SU-DHL-6 (cell line): ENCODE measurements at regions not wholly inside any gene's neighbourhood (a gene's known extent, or its start where the extent isn't known, plus 50 kb on each side); places are given as distances from the start of the nearest gene placed in this dataset.

Experiments
- EZH2phosphoT487 ChIP-seq: fragments of 200-600 bp; sonication (generic), shearing (Covaris generic); conservative IDR thresholded peaks from 2 replicates; pipeline ENCODE4 v1.6.1; 2018; ENCODE audit warnings: mild to moderate bottlenecking, antibody characterized with exemption, low read length, moderate library complexity, mixed read lengths
- TF ChIP-seq, protein P1 (sequence below): fragments of 200-600 bp; sonication (generic); IDR thresholded peaks from one replicate; pipeline ENCODE4 v1.5.1; 2017; ENCODE audit warnings: antibody characterized with exemption, mild to moderate bottlenecking, low read length, moderate library complexity; ENCODE audit not compliant: insufficient read depth, poor library complexity, severe bottlenecking

DNA sequence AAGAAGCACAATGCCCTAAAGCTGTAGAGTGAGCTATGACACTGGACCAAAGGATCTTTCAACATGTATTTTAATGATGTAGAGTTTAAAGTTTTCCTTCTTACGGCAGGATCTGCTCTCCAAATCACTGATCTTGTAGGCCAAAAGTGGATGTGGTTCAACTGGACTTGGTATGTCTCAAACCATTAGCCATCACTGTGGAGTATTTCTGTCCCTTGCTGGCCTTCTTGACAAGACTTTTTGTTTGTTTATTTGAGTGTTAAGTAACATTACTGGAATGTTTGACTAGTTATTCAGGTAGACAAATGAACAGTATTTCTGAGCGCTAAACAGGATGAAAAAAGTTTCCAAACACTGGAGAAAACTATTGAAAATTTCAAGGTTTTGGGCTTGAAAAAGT lies 472.7 kb upstream of the CFAP20DC start:
- TF ChIP-seq, protein P1, sequence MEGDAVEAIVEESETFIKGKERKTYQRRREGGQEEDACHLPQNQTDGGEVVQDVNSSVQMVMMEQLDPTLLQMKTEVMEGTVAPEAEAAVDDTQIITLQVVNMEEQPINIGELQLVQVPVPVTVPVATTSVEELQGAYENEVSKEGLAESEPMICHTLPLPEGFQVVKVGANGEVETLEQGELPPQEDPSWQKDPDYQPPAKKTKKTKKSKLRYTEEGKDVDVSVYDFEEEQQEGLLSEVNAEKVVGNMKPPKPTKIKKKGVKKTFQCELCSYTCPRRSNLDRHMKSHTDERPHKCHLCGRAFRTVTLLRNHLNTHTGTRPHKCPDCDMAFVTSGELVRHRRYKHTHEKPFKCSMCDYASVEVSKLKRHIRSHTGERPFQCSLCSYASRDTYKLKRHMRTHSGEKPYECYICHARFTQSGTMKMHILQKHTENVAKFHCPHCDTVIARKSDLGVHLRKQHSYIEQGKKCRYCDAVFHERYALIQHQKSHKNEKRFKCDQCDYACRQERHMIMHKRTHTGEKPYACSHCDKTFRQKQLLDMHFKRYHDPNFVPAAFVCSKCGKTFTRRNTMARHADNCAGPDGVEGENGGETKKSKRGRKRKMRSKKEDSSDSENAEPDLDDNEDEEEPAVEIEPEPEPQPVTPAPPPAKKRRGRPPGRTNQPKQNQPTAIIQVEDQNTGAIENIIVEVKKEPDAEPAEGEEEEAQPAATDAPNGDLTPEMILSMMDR: no peak
- no peak for TF ChIP-seq EZH2phosphoT487
